ENCODE measurements at regions not wholly inside any gene's neighbourhood (a gene's known extent, or its start where the extent isn't known, plus 50 kb on each side); places are given as distances from the start of the nearest gene placed in this dataset.

- no peak for DNase-seq
- no peak overlapping the region for H3K4me2 ChIP-seq (ENCODE audit: low read depth, low read length)
- H3F3A ChIP-seq (ENCODE audit: insufficient read depth, low read length), result no peaks in the 10 kb centered on the region
- no peaks in the 10 kb centered on the region for H3K9me2 ChIP-seq (replicated peaks; ENCODE audit: insufficient read depth, low read length)
- H3K79me2 ChIP-seq (ENCODE audit: low read length), result no peaks in the 10 kb centered on the region; the same call in 1 of the 2 replicates
- H2AFZ ChIP-seq (ENCODE audit: low read length), result no peak overlapping the region
- H3K9me3 ChIP-seq (replicated peaks; ENCODE audit: insufficient read depth, low read length), result no peaks in the 10 kb centered on the region
- no peaks in the 10 kb centered on the region for H3K4me1 ChIP-seq (ENCODE audit: low read length)
- H4K20me1 ChIP-seq (ENCODE audit: insufficient read depth, low read length), result no peaks in the 10 kb centered on the region
- no peaks in the 10 kb centered on the region for H3K27me3 ChIP-seq (replicated peaks; ENCODE audit: insufficient read depth, low read length)
- H3K4me3 ChIP-seq (ENCODE audit: low read length), result no peak overlapping the region
- no peak overlapping the region for H3K9ac ChIP-seq (ENCODE audit: low read length)
- H3K27ac ChIP-seq (ENCODE audit: low read length), result no peak overlapping the region
- H3K36me3 ChIP-seq (replicated peaks; ENCODE audit: insufficient read depth, low read length), result no peaks in the 10 kb centered on the region
- no peak for TF ChIP-seq CTCF (IDR thresholded peaks at IDR 0.05; ENCODE audit: low read length)
- TF ChIP-seq EZH2 (optimal IDR thresholded peaks at IDR 0.05; ENCODE audit: low read depth, low read length), result no peak
Measured at GRCh38 chr22:49532869-49533802, 294.5 kb downstream of the BRD1 start.

GRCh38 chr22:49531368-49531791 is 296.3 kb downstream of the BRD1 start:
- Histone ChIP-seq H3K4me1 (ENCODE audit: low read length) (no peaks in the 10 kb centered on the region), H3K4me2 (ENCODE audit: low read depth, low read length) (no peak overlapping the region), H3K9ac (ENCODE audit: low read length) (no peak overlapping the region), H3K4me3 (ENCODE audit: low read length) (no peak overlapping the region), H3K27ac (ENCODE audit: low read length) (no peak overlapping the region), H3K79me2 (ENCODE audit: low read length) (no peaks in the 10 kb centered on the region; the same call in none of the 2 replicates), H3K9me3 (replicated peaks; ENCODE audit: insufficient read depth, low read length) (no peaks in the 10 kb centered on the region), H2AFZ (ENCODE audit: low read length) (no peak overlapping the region), H3F3A (ENCODE audit: insufficient read depth, low read length) (no peaks in the 10 kb centered on the region), H4K20me1 (ENCODE audit: insufficient read depth, low read length) (no peaks in the 10 kb centered on the region), H3K9me2 (replicated peaks; ENCODE audit: insufficient read depth, low read length) (no peaks in the 10 kb centered on the region), H3K27me3 (replicated peaks; ENCODE audit: insufficient read depth, low read length) (no peaks in the 10 kb centered on the region), H3K36me3 (replicated peaks; ENCODE audit: insufficient read depth, low read length) (no peaks in the 10 kb centered on the region)
- no peak for DNase-seq
- TF ChIP-seq EZH2 (optimal IDR thresholded peaks at IDR 0.05; ENCODE audit: low read depth, low read length), result no peak
- no peak for TF ChIP-seq EZH2phosphoT487 (IDR thresholded peaks at IDR 0.05; ENCODE audit: low read length)
- no peak for TF ChIP-seq CTCF (IDR thresholded peaks at IDR 0.05; ENCODE audit: low read length)

GRCh38 chr22:49530671-49531367 is 296.9 kb downstream of the BRD1 start:
- no peaks in the 10 kb centered on the region for H3K9me3 ChIP-seq (replicated peaks; ENCODE audit: insufficient read depth, low read length)
- H3K9ac ChIP-seq (ENCODE audit: low read length), result no peak overlapping the region
- TF ChIP-seq EZH2 (optimal IDR thresholded peaks at IDR 0.05; ENCODE audit: low read depth, low read length) (no peak), CTCF (IDR thresholded peaks at IDR 0.05; ENCODE audit: low read length) (no peak), EZH2phosphoT487 (IDR thresholded peaks at IDR 0.05; ENCODE audit: low read length) (no peak)
- H3K4me3 ChIP-seq (ENCODE audit: low read length), result no peak overlapping the region
- H3K9me2 ChIP-seq (replicated peaks; ENCODE audit: insufficient read depth, low read length), result no peaks in the 10 kb centered on the region
- no peaks in the 10 kb centered on the region for H4K20me1 ChIP-seq (ENCODE audit: insufficient read depth, low read length)
- H3K27ac ChIP-seq (ENCODE audit: low read length), result no peak overlapping the region
- H3F3A ChIP-seq (ENCODE audit: insufficient read depth, low read length), result no peaks in the 10 kb centered on the region
- H3K36me3 ChIP-seq (replicated peaks; ENCODE audit: insufficient read depth, low read length), result no peaks in the 10 kb centered on the region
- H3K79me2 ChIP-seq (ENCODE audit: low read length), result no peaks in the 10 kb centered on the region; the same call in none of the 2 replicates
- no peak overlapping the region for H2AFZ ChIP-seq (ENCODE audit: low read length)
- no peaks in the 10 kb centered on the region for H3K4me1 ChIP-seq (ENCODE audit: low read length)
- no peak overlapping the region for H3K4me2 ChIP-seq (ENCODE audit: low read depth, low read length)
- H3K27me3 ChIP-seq (replicated peaks; ENCODE audit: insufficient read depth, low read length), result no peaks in the 10 kb centered on the region
- DNase-seq, result no peak

Measured in MM.1S (cell line).